ENCODE measurements at regions not wholly inside any gene's neighbourhood (a gene's known extent, or its start where the extent isn't known, plus 50 kb on each side); places are given as distances from the start of the nearest gene placed in this dataset.
"Not testable (repeated sequence)": the region's sequence is repeated elsewhere in the genome, so short reads cannot be mapped to it uniquely, and the experiment has no call there.

DNA sequence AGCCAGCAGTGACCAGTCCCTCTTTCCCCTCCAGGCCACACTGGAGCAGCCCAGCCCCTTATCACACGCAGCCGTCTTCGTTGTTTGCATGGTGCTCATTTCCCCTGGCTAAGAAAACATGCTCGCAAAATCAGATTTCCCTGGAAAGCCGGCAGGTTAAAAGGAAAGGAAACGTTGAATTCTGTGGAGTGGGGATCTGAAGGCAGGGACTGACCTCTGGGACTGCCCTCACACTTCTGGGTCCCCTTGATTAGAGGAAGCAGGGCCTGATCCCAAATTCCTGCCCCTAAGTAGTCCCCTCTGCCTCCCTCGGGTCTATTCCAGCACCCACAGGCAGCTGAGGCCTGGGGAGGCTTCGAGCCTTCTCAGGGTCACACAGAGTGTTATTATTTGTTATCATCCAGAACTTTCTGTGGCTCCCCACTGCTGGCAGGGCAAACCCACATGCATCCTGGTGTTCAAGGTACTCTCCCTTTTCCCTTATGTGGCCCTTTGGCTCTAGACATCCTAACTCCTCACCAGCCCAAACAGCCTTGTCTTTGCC lies 125.2 kb upstream of the ZBTB40 start:
- Mint-ChIP-seq H3K27ac (no peak overlapping the region), H3K9me3 (no peaks in the 10 kb centered on the region), H3K36me3 (no peaks in the 10 kb centered on the region)
- DNase-seq (ENCODE audit: low spot score in 2 of 2) (no peak), ATAC-seq (no peak)

DNA sequence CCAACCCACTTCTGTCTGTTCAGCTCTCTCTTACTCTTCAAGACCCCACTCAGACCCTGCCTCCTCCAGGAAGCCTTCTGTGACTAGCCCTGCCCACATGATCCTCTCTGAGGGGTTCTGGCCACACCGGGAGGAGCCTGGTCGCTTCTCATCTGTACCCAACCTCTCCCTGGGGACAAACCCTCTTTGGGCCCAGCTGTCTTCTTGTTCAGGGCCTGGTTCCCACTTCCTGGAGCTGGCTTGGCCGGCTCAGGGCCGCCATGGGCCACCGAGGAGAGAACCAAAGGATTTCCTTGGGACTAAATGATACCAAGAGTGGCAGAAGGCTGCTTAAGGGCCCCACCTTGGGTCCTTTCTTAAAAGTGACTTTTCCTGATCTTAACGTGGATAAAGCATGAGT lies 124.7 kb upstream of the ZBTB40 start:
- Mint-ChIP-seq H3K9me3 (no peaks in the 10 kb centered on the region), H3K36me3 (no peaks in the 10 kb centered on the region), H3K27ac (no peak overlapping the region)
- ATAC-seq, result no peak
- DNase-seq (ENCODE audit: low spot score in 2 of 2), result no peak

GRCh38 chr1:22327411-22327810 lies 124.2 kb upstream of the ZBTB40 start:
- no peaks in the 10 kb centered on the region for H3K9me3 Mint-ChIP-seq

DNA sequence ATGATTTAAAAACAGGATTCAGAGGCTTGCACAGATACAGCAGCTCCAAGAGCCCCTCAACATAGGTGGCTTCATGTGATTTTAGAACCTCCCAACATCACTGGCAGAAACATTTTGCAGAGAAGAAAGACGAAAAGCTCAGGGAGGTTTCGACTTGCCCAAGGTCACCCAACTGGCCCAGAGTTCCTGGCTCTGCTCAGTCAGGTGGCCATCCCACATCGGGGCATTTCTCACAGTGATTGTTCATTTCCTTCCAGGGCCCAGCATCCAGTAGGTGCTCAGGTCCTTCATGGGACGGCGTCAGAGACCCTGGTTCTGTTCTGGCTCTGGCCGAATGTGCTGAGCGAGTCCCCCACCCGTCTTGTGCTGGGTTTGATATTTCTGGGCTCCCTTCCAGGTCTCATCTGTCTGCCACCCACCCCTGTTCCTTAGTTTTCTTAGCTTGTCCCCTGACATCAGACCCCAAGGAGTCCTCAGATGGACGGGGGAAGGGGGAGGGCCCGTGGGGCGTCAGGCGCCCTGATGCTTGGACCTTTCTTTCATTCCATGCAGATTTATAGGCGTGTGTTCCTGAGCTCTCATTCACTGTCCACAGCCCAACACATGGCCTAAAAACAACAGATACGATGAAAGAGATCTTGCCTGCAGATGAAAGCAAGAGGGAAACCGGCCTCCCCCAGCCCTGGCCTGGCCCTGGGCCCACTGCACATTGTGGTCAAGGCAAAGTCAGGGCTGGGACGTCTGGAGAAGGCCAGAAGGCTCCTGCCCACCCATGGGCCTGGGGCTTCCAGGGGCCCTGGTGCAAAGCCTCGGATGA lies 123.1 kb upstream of the ZBTB40 start:
- H3K27ac Mint-ChIP-seq, result no peak overlapping the region
- no peak for ATAC-seq

More at GRCh38 chr1:22327411-22327810, 124.2 kb upstream of the ZBTB40 start:
- H3K36me3 Mint-ChIP-seq, result no peaks in the 10 kb centered on the region
- no peak for DNase-seq (ENCODE audit: low spot score in 2 of 2)
- no peak overlapping the region for H3K27ac Mint-ChIP-seq
- ATAC-seq, result no peak

GRCh38 chr1:22329148-22329515 lies 122.5 kb upstream of the ZBTB40 start:
- DNase-seq (ENCODE audit: low spot score in 2 of 2) (no peak), ATAC-seq (no peak)
- Mint-ChIP-seq H3K36me3 (no peaks in the 10 kb centered on the region), H3K9me3 (peaks cover 0 to 7% of the 10 kb centered on the region in 2 donors), H3K27ac (no peak overlapping the region)

More for the DNA sequence above, 123.1 kb upstream of the ZBTB40 start:
- Mint-ChIP-seq H3K9me3 (peaks cover 0 to 3% of the 10 kb centered on the region in 2 donors), H3K36me3 (no peaks in the 10 kb centered on the region)
- no peak for DNase-seq (ENCODE audit: low spot score in 2 of 2)

DNA sequence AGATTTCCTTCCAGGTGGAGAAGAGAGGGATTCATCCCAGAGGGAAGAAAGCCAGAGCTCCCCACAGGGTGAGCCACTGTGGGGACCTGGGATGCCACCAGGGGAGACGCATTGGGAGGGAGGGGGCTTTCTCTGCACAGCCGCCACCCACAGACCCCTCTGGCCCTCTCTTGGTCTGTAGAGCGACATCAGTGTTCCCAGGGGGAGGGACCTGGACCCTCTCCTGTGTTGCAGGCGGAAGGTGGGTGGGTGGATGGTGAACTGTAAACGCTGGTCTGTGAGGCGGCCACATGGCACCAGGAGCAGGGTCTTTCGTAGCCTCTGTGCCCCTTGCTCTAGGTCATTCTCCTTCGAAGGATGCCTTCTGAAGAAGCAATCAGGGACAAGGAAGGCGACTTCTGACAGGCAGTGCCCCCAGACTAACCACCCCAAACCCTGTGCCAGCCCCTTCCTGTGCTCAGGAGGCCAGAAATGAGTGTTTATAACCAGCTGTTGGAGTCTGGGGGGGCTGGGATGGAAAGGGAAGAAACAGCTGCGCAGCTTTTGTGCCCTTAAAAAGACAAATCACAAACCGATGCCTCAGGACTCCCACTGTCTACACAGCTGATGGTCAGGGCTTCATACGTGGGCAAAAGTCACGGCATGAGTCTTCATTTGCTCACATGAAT lies 121.4 kb upstream of the ZBTB40 start:
- peaks cover 0 to 7% of the 10 kb centered on the region in 2 donors for H3K9me3 Mint-ChIP-seq

DNA sequence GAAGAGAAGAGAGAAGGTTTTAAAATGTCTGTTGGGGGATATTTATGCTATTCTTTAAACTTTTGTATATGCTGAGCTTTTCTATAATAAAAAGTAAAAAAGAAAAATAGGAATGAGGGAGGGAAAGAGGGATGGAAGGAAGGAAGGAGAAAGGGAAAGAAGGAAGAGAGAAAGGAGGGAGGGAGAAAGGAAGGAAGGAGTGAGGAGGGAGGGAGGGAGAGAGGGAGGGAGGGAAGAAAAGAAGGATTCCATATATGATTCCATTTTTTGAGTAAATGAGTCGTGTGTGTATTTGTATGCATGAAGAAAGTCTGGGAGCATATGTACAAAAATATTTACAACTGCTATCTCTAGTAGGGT lies 120.9 kb upstream of the ZBTB40 start:
- no peaks in the 10 kb centered on the region for H3K36me3 Mint-ChIP-seq

More for the DNA sequence above, 121.4 kb upstream of the ZBTB40 start:
- ATAC-seq, result no peak
- no peak for DNase-seq (ENCODE audit: low spot score in 2 of 2)
- Mint-ChIP-seq H3K36me3 (no peaks in the 10 kb centered on the region), H3K27ac (no peak overlapping the region)

DNA sequence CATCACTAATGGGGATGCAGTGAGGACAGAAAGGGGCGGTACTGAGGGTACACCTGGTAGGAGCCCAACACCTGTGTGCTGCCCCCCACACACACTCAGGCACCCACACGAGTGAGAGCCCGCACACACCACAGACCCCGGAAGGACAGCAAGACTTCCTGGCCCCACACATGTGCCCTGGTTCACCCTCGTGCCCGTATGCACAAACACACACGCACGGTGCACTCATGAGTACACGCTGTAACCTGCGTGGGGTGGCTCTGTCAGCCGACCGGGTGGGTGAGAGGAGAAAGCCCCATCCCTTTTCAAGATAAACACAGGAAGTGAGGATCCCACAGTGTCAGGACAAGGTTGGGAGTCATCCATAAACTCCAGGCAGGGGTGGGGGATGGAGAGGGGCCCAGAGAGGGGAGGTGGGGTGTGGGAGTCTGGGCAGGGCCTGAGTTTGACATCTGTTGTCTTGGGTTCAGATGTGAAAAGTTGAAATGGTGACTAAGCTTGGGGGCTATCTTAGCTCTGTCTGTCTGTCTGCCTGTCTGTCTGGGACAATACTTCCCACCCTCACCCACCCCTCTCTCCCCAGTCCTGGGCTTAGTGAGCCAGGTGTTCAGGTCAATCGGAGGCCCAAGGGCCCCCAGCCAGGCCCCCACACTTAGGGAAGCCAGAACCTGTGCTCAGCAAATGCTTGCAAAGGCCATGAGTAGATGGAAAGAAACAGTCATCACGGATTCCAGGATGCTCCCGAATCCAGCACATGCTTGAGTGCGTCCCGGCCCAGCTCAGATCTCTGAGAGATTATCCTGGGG lies 119.8 kb upstream of the ZBTB40 start:
- Mint-ChIP-seq H3K27ac (no peak overlapping the region), H3K9me3 (peaks cover 0 to 7% of the 10 kb centered on the region in 2 donors), H3K36me3 (no peaks in the 10 kb centered on the region)
- no peak for ATAC-seq
- DNase-seq (ENCODE audit: low spot score in 2 of 2), result no peak

More for the DNA sequence above, 120.9 kb upstream of the ZBTB40 start:
- no peak overlapping the region for H3K27ac Mint-ChIP-seq
- DNase-seq (ENCODE audit: low spot score in 2 of 2) (no peak), ATAC-seq (no peak)
- H3K9me3 Mint-ChIP-seq, result peaks cover 0 to 7% of the 10 kb centered on the region in 2 donors

DNA sequence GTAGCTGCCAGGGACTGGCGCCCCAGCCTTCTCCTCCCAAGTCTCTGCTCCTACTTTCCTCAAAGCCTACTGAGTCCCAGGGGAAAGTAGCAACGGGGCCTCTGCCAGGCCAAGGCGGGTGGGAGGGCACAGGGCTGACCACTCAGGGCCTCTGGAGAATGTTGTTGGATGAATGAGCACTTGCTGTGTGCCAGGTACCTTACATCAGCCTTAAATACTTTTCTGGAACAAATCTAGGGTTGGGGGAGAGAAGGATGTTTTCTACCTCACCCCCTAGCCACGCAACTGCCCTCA lies 119.3 kb upstream of the ZBTB40 start:
- ATAC-seq (no peak), DNase-seq (ENCODE audit: low spot score in 2 of 2) (no peak)
- Mint-ChIP-seq H3K36me3 (no peaks in the 10 kb centered on the region), H3K9me3 (peaks cover 0 to 7% of the 10 kb centered on the region in 2 donors), H3K27ac (no peak overlapping the region)

DNA sequence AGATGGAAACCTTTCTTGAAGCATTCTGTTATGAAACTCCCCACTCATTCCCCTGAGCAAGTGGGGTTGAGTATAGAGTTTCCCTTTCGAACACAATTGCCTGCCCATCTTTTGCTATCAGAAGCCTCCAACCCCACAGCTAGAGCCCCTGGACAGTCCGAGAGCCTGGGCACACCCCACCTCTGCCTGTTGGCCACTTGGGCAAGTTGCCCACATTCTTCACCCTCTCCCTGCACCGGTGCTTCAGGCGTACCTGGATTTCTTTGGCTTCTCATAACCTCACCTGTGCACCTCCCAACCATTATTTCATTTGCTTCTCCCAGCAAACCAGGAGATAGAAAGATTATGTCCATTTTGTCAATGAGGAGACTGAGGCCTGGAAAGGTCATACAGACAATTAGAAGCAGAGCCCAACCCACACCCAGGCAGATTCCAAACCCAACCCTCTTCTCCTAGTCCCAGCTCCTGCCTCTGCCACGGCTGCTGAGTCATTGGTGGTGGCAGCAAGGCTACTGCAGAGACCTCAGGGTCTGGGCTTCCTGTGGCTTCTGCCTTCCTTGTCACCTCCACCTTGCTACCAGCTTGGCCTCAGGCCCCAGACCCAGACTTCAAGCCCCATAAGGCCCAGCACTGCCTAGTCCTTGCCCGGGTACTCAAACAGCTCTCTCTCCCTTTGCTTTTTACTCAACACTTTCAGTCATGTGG lies 118.7 kb upstream of the ZBTB40 start:
- no peak overlapping the region for H3K27ac Mint-ChIP-seq
- H3K9me3 Mint-ChIP-seq, result peaks cover 0 to 7% of the 10 kb centered on the region in 2 donors
- H3K36me3 Mint-ChIP-seq, result no peaks in the 10 kb centered on the region
- no peak for ATAC-seq
- no peak for DNase-seq (ENCODE audit: low spot score in 2 of 2)

GRCh38 chr1:22333516-22334121 lies 118.0 kb upstream of the ZBTB40 start:
- H3K36me3 Mint-ChIP-seq, result no peaks in the 10 kb centered on the region
- peaks cover 0 to 7% of the 10 kb centered on the region in 2 donors for H3K9me3 Mint-ChIP-seq
- no peak for DNase-seq (ENCODE audit: low spot score in 2 of 2)
- no peak for ATAC-seq
- H3K27ac Mint-ChIP-seq, result no peak overlapping the region

DNA sequence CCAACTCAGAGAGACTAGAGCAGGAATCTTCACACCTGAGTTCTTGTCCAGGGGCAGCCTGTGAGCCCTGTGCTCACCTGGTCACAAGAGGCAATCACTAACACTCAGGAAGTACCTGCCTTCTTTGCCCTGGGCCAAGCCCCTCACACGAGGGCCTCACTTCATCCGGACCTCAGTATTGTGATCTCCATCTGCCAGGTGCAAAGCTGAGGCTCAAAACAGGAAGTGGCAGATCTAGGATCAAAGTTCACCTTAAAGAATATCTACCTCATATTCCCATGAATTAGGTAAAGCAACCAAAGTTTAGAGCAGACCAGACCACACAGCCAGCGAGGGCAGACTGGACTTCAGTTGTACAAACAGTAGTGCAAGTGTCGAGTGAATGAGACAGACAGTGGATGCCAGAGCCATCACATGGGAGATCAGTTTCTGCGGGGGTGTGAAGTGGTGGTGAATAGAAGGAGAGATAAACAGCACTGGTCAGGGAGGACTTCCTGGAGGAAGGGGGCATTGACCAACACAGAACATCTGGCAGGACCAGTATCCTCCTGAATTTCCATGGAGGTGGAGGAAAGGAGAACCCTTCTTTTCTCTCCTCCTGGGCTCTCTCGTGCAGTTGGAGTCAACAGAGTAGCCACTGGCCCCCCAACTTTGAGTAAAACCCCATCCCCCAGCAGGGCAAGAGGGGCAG lies 116.6 kb upstream of the ZBTB40 start:
- Mint-ChIP-seq H3K36me3 (no peaks in the 10 kb centered on the region), H3K27ac (peak overlapping the region in 1 of 2 donors; percentile 3), H3K9me3 (peaks cover 0 to 7% of the 10 kb centered on the region in 2 donors)
- ATAC-seq (no peak), DNase-seq (ENCODE audit: low spot score in 2 of 2) (no peak)

GRCh38 chr1:22336274-22336673 lies 115.4 kb upstream of the ZBTB40 start:
- not testable (repeated sequence) for DNase-seq (ENCODE audit: low spot score in 2 of 2); H3K9me3 Mint-ChIP-seq; H3K36me3 Mint-ChIP-seq; H3K27ac Mint-ChIP-seq; ATAC-seq

- not testable (repeated sequence) for ATAC-seq, H3K36me3 Mint-ChIP-seq
These were observed 114.7 kb upstream of the ZBTB40 start for GRCh38 chr1:22336696-22337545.

More at GRCh38 chr1:22336696-22337545, 114.7 kb upstream of the ZBTB40 start:
- DNase-seq (ENCODE audit: low spot score in 2 of 2); H3K9me3 Mint-ChIP-seq; H3K27ac Mint-ChIP-seq: not testable (repeated sequence)

Measured in activated naive CD4-positive, alpha-beta T cell treated with anti-CD3 and anti-CD28 coated beads, Interleukin-2, amount 50 U/mL, for 72 hours (primary cell).